NCI-H510A (cell line): ENCODE measurements at regions not wholly inside any gene's neighbourhood (a gene's known extent, or its start where the extent isn't known, plus 50 kb on each side); places are given as distances from the start of the nearest gene placed in this dataset.
"Not testable (repeated sequence)": the region's sequence is repeated elsewhere in the genome, so short reads cannot be mapped to it uniquely, and the experiment has no call there.

Experiments used
- DNase-seq: peaks from one replicate; lab custom pipeline; 2025; lab: John Stamatoyannopoulos, UW

DNA sequence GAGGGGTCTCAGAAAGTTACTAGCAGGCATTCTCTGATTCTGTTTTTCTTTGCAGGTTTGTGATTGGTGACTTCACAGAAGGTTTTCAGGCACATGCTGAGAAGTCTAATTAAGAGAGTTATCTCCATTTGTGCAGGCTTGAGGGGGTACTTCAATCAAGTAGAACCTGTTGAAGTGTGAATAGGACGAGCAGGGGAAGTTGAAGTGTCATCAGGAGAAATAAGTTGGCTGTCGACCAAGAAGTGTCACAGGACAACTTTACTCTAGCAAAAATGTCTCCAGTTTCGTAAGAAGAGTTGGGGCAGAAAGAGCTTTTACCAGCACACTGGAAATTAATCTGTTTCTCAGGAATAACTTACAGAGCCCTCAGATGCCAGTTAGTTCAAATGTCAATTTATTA, 576.5 kb upstream of the SLITRK5 start:
- DNase-seq, result peak; percentile 45

DNA sequence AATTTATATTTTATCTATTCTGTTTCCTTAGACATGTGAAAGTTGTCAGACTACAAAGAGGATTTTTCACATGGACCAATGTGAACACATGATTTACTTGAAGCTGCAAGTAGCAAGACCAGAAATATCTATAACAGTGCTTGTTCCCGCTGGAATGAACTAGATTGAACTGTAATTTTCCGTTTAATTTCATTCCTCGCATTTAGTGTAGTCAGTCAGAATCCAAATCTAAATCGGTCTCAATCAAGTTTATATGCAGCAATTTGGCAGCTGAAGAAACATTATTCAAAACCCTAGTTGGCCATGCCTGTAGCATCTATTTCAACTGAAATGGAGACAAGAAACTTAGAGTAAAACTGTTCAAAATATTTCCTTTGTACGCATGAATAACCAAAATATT, 570.7 kb upstream of the SLITRK5 start:
- DNase-seq, result no peak

DNA sequence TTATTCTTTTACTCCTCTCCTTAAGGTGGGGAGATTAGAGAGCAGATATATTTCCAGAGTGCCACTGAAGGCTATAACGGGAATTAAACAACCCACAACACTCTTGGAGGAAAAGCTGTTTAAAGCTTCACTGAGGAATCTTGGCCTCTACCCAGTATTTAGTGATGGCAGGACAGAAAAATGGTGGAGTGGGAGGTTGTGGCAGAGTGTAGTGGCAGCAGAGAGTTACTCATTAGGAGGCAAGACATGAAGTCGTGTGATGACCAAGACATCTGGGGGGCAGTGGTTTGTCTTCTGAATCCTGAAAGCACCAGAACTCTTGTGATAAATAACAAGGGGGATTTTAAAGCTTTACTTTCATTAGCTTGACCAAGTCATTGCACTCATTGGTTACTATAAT, 563.5 kb upstream of the SLITRK5 start:
- DNase-seq, result no peak

DNA sequence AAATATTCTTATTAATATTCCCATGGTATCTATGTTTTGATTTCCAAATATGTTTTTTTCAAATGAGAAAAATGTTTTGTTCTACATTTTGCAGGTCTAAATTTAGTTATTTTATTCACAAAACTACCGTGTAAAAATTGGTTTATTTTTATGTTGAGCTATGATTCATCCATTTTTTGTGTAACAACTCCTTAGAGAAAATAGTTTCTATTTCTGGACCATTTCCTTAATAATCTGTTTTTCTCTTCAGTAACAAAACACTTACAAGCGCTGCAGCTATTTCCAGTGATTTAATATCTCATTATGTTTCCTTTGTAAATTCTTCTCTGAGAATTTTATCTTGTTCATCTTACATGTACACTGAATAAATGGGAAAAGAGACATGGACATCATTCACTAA, 550.7 kb upstream of the SLITRK5 start:
- DNase-seq, result no peak

DNA sequence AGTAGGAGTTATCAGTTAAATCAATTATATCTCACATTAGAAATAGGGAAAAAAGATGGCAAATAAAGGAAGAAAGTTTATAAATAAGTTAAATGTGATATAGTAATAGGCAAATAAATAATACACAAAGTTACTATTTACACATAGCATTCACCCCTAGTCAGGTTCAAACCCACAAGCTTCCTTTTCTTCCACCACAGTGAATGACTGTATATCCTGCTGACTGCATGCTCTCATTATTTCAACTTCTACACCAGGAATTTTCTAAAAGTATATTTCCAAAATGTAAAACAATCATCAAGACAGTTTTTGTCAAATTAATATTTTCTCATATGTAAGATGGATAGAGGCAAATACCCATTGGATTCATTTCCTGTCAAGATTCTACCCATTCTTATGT, 548.6 kb upstream of the SLITRK5 start:
- no peak for DNase-seq

DNA sequence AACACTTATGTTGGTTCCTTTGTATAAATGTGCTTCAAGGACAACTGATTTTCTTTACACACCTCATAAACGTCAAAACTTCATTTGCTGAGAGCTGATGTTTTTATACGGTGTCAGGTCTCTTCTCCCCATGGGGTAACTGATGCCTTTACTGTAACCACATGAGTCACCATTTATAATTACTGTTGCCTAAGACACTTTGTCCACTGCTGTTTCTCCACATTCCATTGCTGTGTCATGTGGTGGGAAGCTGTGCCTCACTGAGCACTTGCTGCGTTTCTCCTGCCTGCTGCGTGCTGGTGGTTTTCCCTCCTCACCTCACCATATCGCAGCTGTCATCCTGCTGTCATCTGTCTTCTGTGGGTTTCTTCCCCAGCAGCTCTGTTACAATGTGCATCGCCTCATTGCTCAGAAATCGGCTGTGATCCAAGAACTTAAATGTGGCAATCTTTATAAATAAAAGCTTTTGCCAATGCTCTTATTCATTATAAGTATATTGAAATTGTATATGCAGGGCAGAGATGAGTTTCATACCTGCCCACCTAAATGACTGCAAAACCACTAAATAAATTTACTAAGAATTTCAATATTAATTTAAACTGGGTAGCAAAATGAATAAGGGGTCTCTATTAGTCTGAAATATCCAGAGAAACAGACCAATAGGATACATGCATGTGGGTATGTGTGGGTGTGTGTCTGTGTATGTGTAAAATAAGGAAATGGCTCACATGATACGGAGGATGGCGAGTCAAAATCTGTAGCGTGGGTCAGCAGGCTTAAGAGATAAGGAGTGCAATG, 547.0 kb upstream of the SLITRK5 start:
- DNase-seq, result peak; percentile 14

DNA sequence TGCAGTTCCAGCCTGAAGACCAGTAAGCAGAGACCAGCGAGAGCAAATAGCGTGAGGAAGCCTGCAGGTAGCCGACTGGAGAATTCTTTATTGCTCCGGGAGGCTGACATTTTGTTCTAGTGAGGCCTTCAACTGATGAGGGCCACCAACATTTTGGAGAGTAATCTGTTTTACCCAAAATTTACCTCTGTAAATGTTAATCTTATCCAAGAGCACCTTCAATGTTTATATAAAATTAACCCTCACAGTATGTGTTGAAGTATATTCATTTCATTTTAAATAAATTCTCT, 546.4 kb upstream of the SLITRK5 start:
- no peak for DNase-seq

DNA sequence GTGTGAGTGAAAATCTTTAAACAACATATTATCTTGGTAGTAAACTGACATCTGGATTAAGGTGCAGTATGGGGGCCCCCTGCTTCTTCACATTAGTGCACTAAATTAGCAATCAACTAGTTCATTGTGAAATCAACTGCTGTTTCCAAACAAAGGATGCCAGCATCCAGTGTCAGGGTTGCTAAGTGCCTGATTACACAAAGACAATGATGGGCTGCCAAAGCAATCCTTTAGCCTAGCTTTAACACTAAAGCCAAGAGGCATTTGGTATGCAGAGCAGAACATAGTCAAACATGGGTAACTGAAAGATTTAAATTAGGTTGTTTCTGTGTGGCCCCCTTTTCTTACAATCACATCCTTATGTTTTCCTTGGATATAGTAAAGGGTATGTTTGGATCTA, 543.1 kb upstream of the SLITRK5 start:
- no peak for DNase-seq

DNA sequence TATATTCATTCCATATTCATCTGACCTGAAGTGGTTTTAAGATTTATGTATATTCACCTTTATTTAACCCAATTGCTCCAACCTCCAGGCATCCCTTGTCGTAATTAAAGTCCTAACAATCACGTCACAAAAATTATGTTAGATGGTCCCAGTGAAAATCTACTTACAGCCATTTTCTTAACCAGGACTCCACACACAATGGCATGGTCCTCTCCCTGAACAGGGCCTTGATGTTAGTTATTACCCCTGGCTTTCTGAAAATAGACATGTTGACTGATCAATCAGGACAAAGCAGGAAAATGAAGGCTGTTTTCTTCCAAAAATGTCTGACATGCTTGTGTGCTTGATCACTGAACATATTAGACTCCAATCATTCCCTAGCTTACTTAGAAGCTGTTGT, 542.7 kb upstream of the SLITRK5 start:
- no peak for DNase-seq

DNA sequence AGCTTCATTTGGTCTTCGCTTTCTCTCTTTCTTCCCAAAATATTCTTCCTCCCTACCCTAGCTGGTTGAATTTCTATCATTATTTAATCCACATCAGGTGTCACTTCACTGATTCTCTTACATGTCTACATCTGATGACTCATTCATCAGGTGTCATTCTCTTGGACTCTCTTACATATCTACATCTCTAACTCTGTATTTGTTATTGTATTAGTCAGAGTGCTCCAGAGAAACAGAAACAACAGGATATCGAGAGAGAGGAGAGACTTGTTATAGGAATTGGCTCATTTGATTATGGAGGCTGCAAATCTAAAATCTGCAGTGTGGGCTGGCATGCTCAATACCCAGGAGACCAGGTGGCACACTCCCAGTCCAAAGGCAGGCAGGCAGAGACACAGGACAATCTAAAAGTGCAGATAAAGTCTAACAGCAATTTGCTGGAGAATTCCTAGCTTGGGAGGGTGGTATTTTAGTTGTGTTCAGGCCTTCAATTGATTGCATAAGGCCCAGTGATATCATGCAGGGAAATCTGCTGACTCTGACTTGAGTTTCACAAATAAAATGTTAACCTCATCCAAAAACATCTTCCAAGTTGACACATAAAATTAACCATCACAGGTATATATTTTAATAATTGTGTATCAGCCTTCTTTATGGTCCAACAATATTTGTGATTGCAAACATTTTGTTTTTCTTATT, 541.4 kb upstream of the SLITRK5 start:
- DNase-seq, result no peak

DNA sequence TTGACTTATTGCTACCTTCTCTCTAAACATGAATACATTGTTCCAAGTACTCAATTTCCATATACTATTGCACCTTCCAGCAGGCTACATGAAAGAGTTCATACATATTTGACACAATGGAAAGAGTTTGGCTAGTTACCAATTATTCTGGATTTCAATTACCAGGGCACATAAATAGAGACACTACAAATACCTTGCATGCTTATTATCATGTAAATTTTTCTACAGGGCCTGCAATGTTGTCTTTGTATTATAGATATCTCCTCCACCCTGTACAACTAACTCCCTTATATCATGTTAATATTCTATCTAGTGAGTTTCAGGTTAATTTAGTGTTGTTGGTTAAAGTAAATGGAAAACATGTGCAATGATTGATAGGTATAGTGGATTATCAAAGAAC, 540.7 kb upstream of the SLITRK5 start:
- DNase-seq, result no peak

DNA sequence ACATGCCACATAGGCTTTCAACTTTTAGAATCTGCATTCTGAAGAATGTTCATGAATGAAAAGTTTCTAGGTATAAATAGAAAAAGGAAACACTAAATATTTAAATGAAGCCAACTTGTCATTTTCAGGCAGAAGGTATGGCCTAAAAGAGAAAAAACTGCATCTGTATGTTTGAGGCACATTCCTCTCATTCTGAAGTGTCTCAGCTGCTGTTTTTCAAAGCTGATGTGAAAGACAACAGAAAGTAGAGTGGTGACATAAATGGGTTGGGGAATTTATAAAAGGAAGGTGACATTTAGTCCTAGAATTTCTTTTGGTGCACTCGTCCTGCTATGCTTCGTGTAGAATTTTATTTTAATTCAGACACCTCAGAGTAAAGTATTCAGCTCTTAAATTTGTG, 539.6 kb upstream of the SLITRK5 start:
- no peak for DNase-seq

DNA sequence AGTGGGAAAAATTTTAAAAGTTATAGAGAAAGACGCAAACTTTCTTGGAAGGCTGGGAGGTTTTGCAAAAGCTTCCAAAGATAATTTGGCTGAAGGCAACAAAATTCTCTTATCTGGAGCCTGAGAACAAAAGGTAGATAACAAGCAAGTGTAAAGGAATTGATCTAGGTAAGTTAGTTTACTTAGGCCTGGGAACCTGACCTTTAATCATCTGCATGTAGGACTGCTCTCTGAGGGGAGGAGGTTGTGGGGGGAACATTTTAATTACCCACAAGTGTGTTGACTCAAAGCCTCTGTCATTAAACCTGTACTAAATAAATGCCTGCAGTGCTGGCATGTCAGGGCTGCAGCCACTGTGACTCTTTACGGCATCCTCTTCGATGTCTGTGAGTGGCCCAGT, 532.3 kb upstream of the SLITRK5 start:
- no peak for DNase-seq

DNA sequence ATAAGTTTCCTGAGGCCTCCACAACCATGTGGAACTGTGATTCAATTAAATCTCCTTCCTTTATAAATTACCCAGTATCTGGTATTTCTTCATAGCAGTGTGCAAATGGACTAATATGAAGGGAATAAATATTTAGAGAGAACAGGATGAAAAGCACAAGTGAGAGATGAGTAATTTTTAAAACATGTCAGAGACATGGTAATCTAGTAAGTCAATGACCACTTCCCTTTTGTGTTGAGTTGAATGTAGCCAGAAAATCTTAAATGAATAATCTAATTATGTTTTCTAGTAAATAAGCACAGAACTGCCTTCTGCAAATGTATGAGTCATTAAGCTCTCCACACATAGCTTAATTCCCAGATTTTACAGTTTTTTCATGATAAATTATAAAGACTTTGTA, 524.1 kb upstream of the SLITRK5 start:
- no peak for DNase-seq

DNA sequence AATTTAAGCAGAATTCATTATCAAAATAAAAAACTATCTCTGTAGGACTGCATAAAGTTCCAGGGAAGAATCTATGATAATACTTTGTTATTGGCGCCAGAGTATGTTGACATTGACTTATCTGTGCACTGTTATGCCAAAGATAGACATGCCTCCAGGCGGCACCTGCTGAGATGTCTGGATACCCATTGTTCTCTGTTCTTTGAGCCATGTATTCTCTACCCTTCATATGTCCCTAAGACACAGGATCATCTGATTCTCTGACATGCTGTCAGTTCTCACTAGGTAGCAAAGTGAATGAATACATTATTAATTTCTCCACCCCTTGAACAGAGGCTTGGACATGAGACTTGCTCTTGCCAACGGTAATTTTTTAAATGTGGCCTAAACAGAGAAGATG, 517.8 kb upstream of the SLITRK5 start:
- DNase-seq, result no peak

DNA sequence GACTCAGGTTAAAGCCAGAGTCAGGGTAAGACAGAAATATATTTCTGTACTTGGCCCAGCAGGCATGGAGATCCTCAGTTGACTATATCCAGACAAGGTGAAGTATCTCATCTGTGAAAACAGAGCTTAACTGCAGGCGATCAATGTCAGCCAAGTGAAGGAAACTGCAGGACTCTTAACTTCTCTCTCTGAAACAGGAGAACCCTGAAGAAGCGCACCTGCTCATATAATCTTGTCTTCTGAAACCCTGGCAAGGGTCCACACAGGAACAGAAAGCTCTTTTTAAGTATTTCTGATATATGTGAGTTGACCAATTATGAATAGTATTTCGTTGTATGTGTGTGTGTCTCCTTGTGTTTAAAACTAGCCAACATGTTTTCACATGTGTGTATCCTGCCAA, 504.8 kb upstream of the SLITRK5 start:
- no peak for DNase-seq

DNA sequence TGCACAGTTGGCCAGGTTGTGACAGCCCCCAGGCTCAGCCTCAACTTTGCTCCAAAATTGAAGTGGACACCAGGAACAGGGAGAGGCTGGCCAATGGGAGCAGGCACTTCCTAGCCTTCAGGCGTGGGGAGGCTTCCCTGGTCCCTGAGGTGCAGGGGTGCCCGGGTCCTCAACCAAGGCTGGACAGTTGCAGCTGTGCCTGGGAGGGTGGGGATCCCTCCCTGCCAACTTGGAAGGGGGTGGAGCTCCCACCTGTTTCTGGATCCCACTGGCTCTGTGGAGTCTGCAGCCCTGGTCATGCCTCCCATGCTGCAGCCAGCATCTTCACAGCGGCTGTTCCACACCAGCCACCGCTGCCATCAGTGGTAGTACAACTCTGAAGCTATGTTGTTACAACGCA, 502.8 kb upstream of the SLITRK5 start:
- no peak for DNase-seq

DNA sequence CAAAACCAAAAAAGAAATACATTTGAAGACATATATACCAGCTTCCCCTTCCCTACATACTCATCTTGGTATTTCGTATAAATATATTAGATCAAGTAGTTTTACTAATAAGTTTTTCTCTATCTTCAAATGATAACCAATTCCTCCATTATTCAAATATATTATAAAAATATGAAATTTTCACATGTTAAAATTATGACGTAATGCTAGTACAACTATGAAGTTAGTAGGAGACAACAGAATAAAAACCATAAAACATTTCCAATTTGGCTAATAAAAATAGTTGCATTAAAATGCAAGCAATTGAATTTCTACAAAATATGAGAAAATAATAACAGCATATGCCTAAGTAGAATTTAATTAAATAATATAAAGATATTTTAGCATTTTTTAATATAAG, 501.8 kb upstream of the SLITRK5 start:
- no peak for DNase-seq

DNA sequence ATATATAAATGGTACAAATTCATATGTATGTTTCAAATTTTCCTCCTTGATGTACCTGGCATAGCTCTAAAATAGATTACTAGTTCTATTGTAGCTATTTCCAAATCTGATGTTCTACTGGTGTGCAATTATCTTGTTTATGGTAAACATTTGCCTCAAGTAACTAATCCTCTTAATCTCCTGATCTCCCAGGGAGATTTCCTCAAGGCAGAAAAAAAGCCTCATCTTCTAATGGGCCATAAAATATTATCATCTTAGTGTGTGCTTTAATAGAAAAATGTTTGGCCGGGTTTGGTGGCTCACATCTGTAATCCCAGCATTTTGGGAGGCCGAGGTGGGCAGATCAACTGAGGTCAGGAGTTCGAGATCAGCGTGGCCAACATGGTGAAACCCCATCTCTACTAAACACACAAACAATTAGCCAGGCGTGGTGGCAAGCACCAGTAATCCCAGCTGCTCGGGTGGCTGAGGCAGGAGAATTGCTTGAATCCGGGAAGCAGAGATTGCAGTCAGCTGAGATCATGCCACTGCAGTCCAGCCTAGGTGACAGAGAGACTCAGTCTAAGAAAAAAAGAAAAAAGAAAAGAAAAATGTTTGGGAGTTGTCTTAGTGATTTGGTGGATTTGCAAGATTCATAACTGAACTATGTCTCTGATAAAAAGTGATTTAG, 498.9 kb upstream of the SLITRK5 start:
- no peak for DNase-seq

DNA sequence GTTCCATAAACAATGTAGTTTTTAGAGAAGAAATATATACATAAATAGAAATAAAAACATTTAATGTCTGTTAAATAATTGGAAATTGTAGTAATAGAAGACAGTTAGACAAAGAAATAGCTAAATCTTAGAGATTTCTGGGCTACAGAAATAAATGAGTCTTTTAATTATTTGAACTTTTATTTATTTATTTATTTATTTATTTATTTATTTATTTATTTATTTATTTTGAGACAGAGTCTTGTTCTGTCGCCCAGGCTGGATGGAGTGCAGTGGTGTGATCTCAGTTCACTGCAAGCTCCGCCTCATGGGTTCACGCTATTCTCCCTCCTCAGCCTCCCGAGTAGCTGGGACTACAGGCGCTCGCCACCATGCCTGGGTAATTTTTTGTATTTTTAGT, 486.0 kb upstream of the SLITRK5 start:
- DNase-seq, result not testable (repeated sequence)

DNA sequence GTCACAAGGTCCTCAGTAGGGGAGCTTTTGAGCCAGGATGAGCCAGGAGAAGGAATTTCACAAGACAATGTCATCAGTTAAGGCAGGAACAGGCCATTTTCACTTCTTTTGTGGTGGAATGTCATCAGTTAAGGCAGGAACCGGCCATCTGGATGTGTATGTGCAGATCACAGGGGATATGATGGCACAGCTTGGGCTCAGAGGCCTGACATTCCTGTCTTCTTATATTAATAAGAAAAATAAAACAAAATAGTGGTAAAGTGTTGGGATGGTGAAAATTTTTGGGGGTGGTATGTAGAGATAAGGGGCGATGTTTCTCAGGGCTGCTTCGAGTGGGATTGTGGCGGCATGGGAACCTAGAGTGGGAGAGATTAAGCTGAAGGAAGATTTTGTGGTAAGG, 484.5 kb upstream of the SLITRK5 start:
- not testable (repeated sequence) for DNase-seq

DNA sequence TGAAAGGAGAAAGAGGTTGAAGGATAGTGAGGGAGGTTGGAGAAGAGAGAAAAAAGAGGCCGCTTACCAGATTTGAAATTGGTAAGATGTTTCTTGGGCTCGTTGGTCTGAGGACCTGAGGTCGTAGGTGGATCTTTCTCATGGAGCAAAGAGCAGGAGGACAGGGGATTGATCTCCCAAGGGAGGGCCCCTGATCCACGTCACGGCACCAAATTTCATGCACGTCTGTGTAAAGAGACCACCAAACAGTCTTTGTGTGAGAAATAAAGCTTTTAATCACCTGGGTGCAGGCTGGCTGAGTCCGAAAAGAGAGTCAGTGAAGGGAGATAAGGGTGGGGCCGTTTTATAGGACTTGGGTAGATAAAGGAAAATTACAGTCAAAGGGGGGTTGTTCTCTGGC, 479.7 kb upstream of the SLITRK5 start:
- not testable (repeated sequence) for DNase-seq

DNA sequence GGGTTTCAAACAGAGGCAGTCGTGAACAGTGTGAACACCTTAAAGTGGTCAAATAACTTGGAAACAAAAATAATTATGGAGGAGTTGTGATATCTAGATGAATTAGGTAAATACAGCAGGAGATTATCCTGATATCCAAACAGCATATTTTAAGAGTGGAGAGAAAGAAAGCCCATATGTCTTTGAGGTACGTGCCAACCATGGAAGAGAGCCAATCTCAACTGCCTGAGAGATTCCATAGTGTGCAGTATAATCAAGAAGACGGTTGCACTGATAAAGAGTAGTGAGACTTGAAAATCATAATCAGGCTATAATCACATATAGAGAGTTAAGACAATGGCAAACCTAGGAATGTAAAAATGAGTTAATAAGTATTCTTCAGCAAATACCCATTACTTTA, 472.8 kb upstream of the SLITRK5 start:
- DNase-seq, result no peak

DNA sequence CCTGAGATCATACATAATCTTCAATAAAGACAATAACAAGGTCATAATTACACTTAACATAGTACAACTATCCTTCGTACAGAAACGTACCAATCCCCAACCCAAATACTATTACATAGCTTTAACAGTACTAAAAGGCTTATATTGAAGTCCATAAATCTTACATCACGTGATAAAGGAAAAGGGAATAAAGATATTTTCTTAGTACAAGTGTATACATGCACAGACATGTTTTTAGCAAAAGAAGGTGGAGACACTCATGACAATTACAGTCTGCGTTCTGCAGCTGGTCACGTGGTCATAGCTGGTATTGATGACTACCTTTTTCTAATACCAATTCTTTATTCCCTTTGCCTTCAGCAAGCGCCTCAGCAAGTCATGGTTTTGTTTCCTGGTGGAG, 464.5 kb upstream of the SLITRK5 start:
- DNase-seq, result no peak
